GM12891 (cell line): ENCODE measurements at regions not wholly inside any gene's neighbourhood (a gene's known extent, or its start where the extent isn't known, plus 50 kb on each side); places are given as distances from the start of the nearest gene placed in this dataset.
A peak's percentile ranks its signal among the peaks of the same experiment; 100 is the strongest.

Experiments
- DNase-seq: peaks from one replicate; pipeline ENCODE4 v3.0.0; 2011; ENCODE audit warnings: low spot score; ENCODE audit not compliant: insufficient read length
- FAIRE-seq: peaks from 2 replicates; lab custom pipeline; 2011; peaks lifted over from hg19 to GRCh38; lab: Jason Lieb, UNC
- PAX5 ChIP-seq: IDR thresholded peaks from 2 replicates; pipeline ENCODE4 v1.6.1; 2011; ENCODE audit warnings: low read length, moderate library complexity, mild to moderate bottlenecking; ENCODE audit not compliant: insufficient read depth, severe bottlenecking
- POLR2A ChIP-seq: IDR thresholded peaks from 2 replicates; pipeline ENCODE4 v1.6.1; 2011; ENCODE audit warnings: low read depth, low read length, control low read depth
- POLR2AphosphoS5 ChIP-seq: IDR thresholded peaks from 2 replicates; pipeline ENCODE4 v1.6.1; 2011; ENCODE audit warnings: low read depth, low read length, control low read depth
- POU2F2 ChIP-seq: IDR thresholded peaks from 2 replicates; pipeline ENCODE4 v1.6.1; 2011; ENCODE audit warnings: low read depth, mild to moderate bottlenecking, control low read depth, low read length, moderate library complexity
- SPI1 ChIP-seq: IDR thresholded peaks from 2 replicates; pipeline ENCODE4 v1.6.1; 2011; ENCODE audit warnings: low read depth, low read length, control low read depth
- TAF1 ChIP-seq: IDR thresholded peaks from 2 replicates; pipeline ENCODE4 v1.6.1; 2011; ENCODE audit warnings: low read depth, low read length, control low read depth

DNA sequence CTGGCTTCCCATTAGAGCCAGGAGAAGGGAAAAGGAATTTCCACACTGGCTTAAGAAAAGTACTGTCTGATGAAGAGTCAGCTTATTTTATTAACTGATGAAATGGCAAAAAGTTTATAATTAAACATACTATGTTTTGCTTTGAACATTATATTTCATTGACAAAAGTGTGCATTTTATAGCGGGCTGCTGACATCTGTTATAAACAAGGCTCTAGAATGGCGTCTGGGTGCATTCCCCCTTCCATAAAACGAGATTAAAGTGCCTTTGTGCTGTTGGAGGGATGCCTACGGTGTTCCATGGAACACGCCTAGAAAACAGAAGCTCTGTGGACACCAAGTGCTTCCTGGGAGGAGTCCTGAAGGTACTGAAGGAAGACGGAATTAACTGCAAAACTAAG is 220.2 kb downstream of the SNX10 start:
- no peak for TF ChIP-seq SPI1
- FAIRE-seq (no peak), DNase-seq (no peak)

DNA sequence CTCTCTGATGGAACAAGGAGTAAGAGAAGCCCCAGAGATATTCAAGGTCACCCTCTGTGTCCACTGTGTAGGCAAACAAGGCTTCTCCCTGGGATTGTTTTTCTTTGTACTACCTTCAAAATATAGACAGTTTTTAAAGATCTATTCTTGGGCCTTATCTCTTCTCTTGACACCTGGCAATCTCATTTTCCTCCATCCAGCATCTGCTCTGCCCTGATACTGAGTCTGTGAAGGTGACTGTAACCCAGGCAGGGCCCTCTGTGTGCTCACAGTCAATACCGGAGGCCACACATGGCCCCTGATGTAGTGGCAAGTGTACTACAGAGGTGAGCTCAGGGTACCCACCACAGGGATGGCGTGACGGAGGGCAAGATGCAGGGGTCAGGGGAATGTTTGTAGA is 221.1 kb downstream of the SNX10 start:
- TF ChIP-seq POU2F2, result no peak
- no peak for TF ChIP-seq PAX5
- TF ChIP-seq TAF1, result no peak
- TF ChIP-seq POLR2A, result no peak
- no peak for TF ChIP-seq POLR2AphosphoS5
- TF ChIP-seq SPI1, result no peak
- FAIRE-seq (no peak), DNase-seq (no peak)

GRCh38 chr7:26513948-26514347 is 222.3 kb downstream of the SNX10 start:
- peak; percentile 48 for TF ChIP-seq SPI1
- no peak for TF ChIP-seq PAX5
- DNase-seq (no peak), FAIRE-seq (no peak)

- TF ChIP-seq POLR2A, result no peak
- TF ChIP-seq POLR2AphosphoS5, result no peak
- no peak for DNase-seq
- FAIRE-seq, result no peak
Observed at GRCh38 chr7:26514633-26515032, 223.0 kb downstream of the SNX10 start.

DNA sequence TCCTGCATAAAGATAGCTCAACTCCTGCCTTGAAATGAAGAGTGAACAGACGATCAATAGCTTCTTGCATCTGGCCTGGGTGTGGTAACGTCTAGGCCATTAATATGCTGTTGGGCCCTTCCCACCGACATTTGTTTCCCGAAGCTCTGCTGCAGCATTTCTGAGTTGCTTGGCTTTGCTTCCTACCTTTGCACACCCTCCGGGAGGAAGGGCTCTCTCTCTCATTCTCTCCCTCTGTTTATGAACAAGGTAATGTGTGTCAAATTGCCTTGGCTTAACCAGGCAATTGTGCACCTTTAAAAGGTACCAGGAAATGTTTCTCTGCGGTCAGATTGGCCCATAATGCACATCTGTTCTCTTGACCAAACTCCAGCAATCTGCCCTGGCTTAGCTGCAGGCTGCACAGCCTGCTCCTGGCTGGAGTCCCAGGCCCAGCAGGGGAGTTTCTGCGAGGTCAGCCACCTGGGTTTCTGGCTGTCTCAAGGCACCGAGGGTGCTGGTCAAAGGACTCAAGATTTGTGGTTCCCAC is 223.7 kb downstream of the SNX10 start:
- DNase-seq (no peak), FAIRE-seq (no peak)
- TF ChIP-seq SPI1 (no peak), PAX5 (no peak), POLR2A (no peak), TAF1 (no peak), POU2F2 (no peak), POLR2AphosphoS5 (no peak)

- DNase-seq (no peak), FAIRE-seq (no peak)
- TF ChIP-seq POLR2AphosphoS5, result no peak
Observed at GRCh38 chr7:26520483-26520882, 228.8 kb downstream of the SNX10 start.

DNA sequence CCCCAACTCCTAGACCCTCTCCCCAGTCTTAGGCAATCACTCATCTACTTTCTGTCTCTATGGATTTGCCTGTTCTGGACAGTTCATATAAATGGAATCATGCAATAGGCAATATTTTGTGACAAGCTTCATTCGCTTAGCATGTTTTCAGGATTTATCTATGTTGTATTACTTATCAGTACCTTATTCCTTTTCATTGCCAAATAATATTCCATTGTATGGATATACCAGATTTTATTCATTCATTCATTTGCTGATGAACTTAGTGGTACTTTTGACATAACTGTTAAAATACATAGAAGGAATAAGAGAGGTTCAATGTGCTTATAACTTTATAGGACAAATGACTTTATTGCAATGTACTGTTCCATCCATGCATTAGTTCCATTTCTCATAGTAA is 231.0 kb downstream of the SNX10 start:
- DNase-seq (no peak), FAIRE-seq (no peak)
- no peak for TF ChIP-seq SPI1
- no peak for TF ChIP-seq POLR2AphosphoS5
- TF ChIP-seq PAX5, result no peak
- no peak for TF ChIP-seq POU2F2
- no peak for TF ChIP-seq POLR2A
- no peak for TF ChIP-seq TAF1

DNA sequence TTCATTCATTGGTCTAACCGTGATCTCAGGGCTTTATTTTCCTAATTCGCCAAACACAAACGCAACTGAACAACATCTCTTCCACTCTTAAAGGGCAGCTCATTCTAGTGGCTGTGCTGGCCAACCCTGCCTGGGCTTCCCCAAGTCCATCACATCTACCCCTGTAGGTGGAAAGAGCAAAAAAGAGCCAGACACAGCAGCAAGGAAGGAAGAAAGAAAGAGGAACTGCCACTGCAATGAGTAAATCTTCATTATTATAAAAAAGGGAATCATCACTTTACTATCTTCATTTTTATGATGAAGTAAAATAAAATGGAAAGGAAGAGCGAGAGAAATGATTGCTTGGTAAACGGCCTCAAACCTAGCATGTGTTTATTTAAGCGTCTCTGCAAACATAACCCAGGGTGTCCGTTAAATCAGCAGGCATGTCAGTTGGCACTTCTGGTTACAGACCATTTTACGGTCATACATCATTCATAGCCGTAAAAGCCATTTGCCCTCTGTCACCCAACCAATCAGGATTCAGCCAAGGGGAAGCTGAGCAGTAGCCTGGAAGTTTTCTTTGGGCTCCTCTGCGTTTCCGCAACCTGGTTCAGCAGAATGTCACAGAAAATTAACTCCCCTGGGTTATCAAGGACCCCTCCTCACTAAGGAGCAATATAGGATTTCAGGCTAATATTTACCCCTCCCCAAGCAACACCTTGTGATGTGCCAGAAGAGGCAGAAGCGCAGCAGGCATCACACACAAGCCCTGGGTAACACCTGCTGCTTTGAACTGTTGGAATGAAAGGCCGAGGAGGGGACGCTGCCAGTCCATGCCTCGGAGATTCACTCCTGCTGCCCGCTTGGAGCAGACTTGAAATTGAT is 234.0 kb downstream of the SNX10 start:
- no peak for DNase-seq
- TF ChIP-seq TAF1 (no peak), SPI1 (no peak), PAX5 (no peak)
- FAIRE-seq, result no peak

DNA sequence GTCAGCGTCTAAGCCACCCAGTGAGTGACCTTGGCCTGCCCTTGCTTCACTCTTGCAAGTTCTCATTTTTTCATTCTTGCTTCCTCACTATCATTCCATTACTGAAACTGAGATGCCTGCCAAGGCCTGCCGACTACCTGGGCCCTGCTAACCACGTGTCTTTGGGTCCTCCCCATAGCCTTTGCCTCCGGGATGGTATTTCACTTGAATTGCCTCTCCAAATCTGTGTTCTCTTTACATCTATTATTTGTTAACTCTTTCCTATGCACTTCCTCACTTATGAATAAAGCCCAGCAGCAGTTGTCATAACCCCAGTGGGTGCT is 234.6 kb downstream of the SNX10 start:
- no peak for DNase-seq
- FAIRE-seq, result no peak
- TF ChIP-seq POLR2AphosphoS5, result no peak
- no peak for TF ChIP-seq SPI1
- no peak for TF ChIP-seq TAF1
- no peak for TF ChIP-seq POLR2A

DNA sequence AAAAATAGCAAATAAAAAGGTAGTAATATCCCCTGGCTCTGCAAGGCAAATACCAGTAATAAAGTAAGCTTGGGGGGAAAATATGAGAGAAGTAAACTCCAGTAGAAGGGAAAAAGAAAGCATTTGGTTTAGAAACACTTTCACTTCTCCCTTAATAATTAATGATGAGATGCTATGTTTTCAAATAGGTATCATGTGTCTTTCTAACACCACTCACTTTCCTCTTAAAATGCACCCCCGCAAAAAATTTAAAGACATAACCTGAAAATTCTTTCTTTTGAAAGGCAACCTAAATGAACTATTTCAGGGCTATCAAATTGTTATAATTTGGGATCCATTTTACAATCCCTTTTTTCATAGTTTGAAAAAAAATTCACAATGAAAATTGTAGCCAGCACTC is 240.3 kb downstream of the SNX10 start:
- FAIRE-seq, result no peak
- no peak for DNase-seq
- no peak for TF ChIP-seq SPI1
- no peak for TF ChIP-seq TAF1
- TF ChIP-seq PAX5, result no peak
- TF ChIP-seq POU2F2, result no peak
- no peak for TF ChIP-seq POLR2AphosphoS5
- no peak for TF ChIP-seq POLR2A

GRCh38 chr7:26532471-26532870 is 240.8 kb downstream of the SNX10 start:
- TF ChIP-seq TAF1, result no peak
- TF ChIP-seq POU2F2, result no peak
- no peak for TF ChIP-seq PAX5
- no peak for TF ChIP-seq POLR2A
- TF ChIP-seq POLR2AphosphoS5, result no peak
- no peak for TF ChIP-seq SPI1
- no peak for DNase-seq
- no peak for FAIRE-seq

- FAIRE-seq, result no peak
- no peak for DNase-seq
- TF ChIP-seq POLR2A (no peak), PAX5 (no peak), TAF1 (no peak), SPI1 (no peak), POLR2AphosphoS5 (no peak), POU2F2 (no peak)
Observed at GRCh38 chr7:26533217-26533616, 241.6 kb downstream of the SNX10 start.
